H1 (cell line): ENCODE measurements at regions not wholly inside any gene's neighbourhood (a gene's known extent, or its start where the extent isn't known, plus 50 kb on each side); places are given as distances from the start of the nearest gene placed in this dataset.

Experiments used
- CTCF ChIA-PET: fragments of 300-600 bp; sonication (Branson Sonifier 250); formaldehyde crosslinking; loops from one replicate; lab custom pipeline; 2021; ENCODE audit not compliant: partially characterized antibody; lab: Charles Lee
- POLR2A ChIA-PET: fragments of 300-600 bp; sonication (Branson Sonifier 250); formaldehyde crosslinking; loops from one replicate; lab custom pipeline; 2021; ENCODE audit warnings: inconsistent platforms; ENCODE audit not compliant: partially characterized antibody; lab: Charles Lee
- DNase-seq, 2 experiments: peaks; one replicate each; pipeline versions ENCODE4 v3.0.0 to v3.0.0-alpha.2; 2010 to 2022; ENCODE audit warnings: low spot score in 2 of 2, low read depth in 1 of 2, mixed read lengths in 1 of 2
- FAIRE-seq: peaks from 2 replicates; lab custom pipeline; 2011; peaks lifted over from hg19 to GRCh38; lab: Jason Lieb, UNC
- H2AFZ ChIP-seq: 2 replicates; pipeline ENCODE4 v1.8.1; 2012; ENCODE audit warnings: low read length, inconsistent platforms
- H2AK5ac ChIP-seq: 2 replicates; pipeline ENCODE4 v1.6.1; 2013; ENCODE audit warnings: low read depth, low read length
- H2BK120ac ChIP-seq: replicated peaks from 2 replicates; pipeline ENCODE3; 2013; ENCODE audit warnings: low read depth, low read length, inconsistent platforms
- H2BK12ac ChIP-seq: 2 replicates; pipeline ENCODE4 v1.6.1; 2013; ENCODE audit warnings: low read depth, low read length
- H2BK15ac ChIP-seq: 2 replicates; pipeline ENCODE4 v1.6.1; 2013; ENCODE audit warnings: low read length
- H2BK20ac ChIP-seq: 2 replicates; pipeline ENCODE4 v1.6.1; 2013; ENCODE audit warnings: low read length
- H2BK5ac ChIP-seq: 2 replicates; pipeline ENCODE4 v1.6.1; 2013; ENCODE audit warnings: low read depth, low read length
- H3K14ac ChIP-seq: 2 replicates; pipeline ENCODE4 v1.6.1; 2013; ENCODE audit warnings: inconsistent platforms; ENCODE audit not compliant: insufficient read length
- H3K18ac ChIP-seq: 2 replicates; pipeline ENCODE4 v1.6.1; 2013; ENCODE audit warnings: low read length; ENCODE audit errors: extremely low read depth
- H3K23ac ChIP-seq: 2 replicates; pipeline ENCODE4 v1.6.1; 2013; ENCODE audit warnings: inconsistent platforms; ENCODE audit not compliant: insufficient read length
- H3K23me2 ChIP-seq: 2 replicates; pipeline ENCODE4 v1.6.1; 2013; ENCODE audit warnings: low read depth, low read length
- H3K27ac ChIP-seq: 2 replicates; pipeline ENCODE4 v1.6.1; 2011; ENCODE audit warnings: low read depth, low read length, inconsistent platforms
- H3K27me3 ChIP-seq, 4 experiments: replicated peaks in 1 of 4; 1 replicate in 1 of 4; 2 replicates in 3 of 4; pipeline versions ENCODE4 v1.6.1 to v1.8.1; 2011 to 2013; ENCODE audit warnings: low read length in 3 of 4, mild to moderate bottlenecking in 3 of 4, inconsistent platforms in 2 of 4, mixed read lengths in 2 of 4, moderate library complexity in 1 of 4; ENCODE audit not compliant: control insufficient read depth in 3 of 4, insufficient read depth in 3 of 4; ENCODE audit errors: extremely low read depth in 1 of 4
- H3K36me3 ChIP-seq, 4 experiments: 2 replicates each; pipeline versions ENCODE4 v1.6.1 to v1.8.1; 2011 to 2013; ENCODE audit warnings: mild to moderate bottlenecking in 4 of 4, low read length in 3 of 4, moderate library complexity in 2 of 4, control low read depth in 1 of 4, inconsistent platforms in 1 of 4; ENCODE audit not compliant: insufficient read depth in 4 of 4, control insufficient read depth in 2 of 4
- H3K4ac ChIP-seq: replicated peaks from 2 replicates; pipeline ENCODE3; 2013; ENCODE audit warnings: low read length, low read depth, mixed read lengths, inconsistent platforms; ENCODE audit not compliant: insufficient read length
- H3K4me1 ChIP-seq, 4 experiments: replicated peaks in 1 of 4; 1 replicate in 1 of 4; 2 replicates in 3 of 4; pipeline versions ENCODE4 v1.6.1 to v1.8.1; 2011 to 2013; ENCODE audit warnings: low read length in 3 of 4, inconsistent platforms in 2 of 4, mixed read lengths in 1 of 4; ENCODE audit not compliant: insufficient read depth in 4 of 4, control insufficient read depth in 3 of 4
- H3K4me2 ChIP-seq, 2 experiments: 2 replicates each; pipeline versions ENCODE4 v1.6.1 to v1.8.1; 2011 to 2013; ENCODE audit warnings: low read depth in 2 of 2, low read length in 2 of 2, control low read depth in 1 of 2, inconsistent platforms in 1 of 2, mild to moderate bottlenecking in 1 of 2; ENCODE audit not compliant: insufficient read depth in 1 of 2
- H3K4me3 ChIP-seq, 4 experiments: fragments of 200-600, 300-600 bp in 1 of 4; sonication (generic), shearing (Covaris generic), sonication (Bioruptor Twin) in 1 of 4; 2 replicates each; pipeline versions ENCODE4 v1.5.1 to v1.8.1; 2011 to 2016; ENCODE audit warnings: low read length in 4 of 4, low read depth in 3 of 4, control low read depth in 2 of 4, inconsistent platforms in 2 of 4, mild to moderate bottlenecking in 2 of 4, mixed read lengths in 1 of 4, moderate library complexity in 1 of 4; ENCODE audit not compliant: insufficient read depth in 2 of 4; ENCODE audit errors: extremely low read depth in 1 of 4
- H3K56ac ChIP-seq: replicated peaks from 2 replicates; pipeline ENCODE3; 2013; ENCODE audit warnings: low read depth, mild to moderate bottlenecking, mixed read lengths, low read length, inconsistent platforms; ENCODE audit not compliant: insufficient read length
- H3K79me1 ChIP-seq: 2 replicates; pipeline ENCODE4 v1.6.1; 2013; ENCODE audit warnings: low read depth, low read length, control low read depth
- H3K79me2 ChIP-seq, 2 experiments: 2 replicates each; pipeline versions ENCODE4 v1.6.1 to v1.8.1; 2012 to 2013; ENCODE audit warnings: low read length in 2 of 2, mild to moderate bottlenecking in 2 of 2, inconsistent platforms in 1 of 2; ENCODE audit not compliant: insufficient read depth in 2 of 2, control insufficient read depth in 1 of 2
- H3K9ac ChIP-seq, 4 experiments: replicated peaks in 1 of 4; 1 replicate in 1 of 4; 2 replicates in 3 of 4; pipeline versions ENCODE4 v1.6.1 to v1.8.1; 2011 to 2013; ENCODE audit warnings: low read depth in 3 of 4, low read length in 3 of 4, control low read depth in 2 of 4, mild to moderate bottlenecking in 2 of 4, moderate library complexity in 2 of 4, inconsistent platforms in 1 of 4; ENCODE audit errors: extremely low read depth in 1 of 4
- H3K9me3 ChIP-seq, 2 experiments: 2 replicates each; pipeline versions ENCODE4 v1.6.1 to v1.8.1; 2012 to 2013; ENCODE audit warnings: mild to moderate bottlenecking in 2 of 2, moderate library complexity in 2 of 2, control low read depth in 1 of 2, inconsistent platforms in 1 of 2, low read depth in 1 of 2, low read length in 1 of 2, mixed read lengths in 1 of 2; ENCODE audit not compliant: insufficient read depth in 2 of 2
- H4K20me1 ChIP-seq, 2 experiments: replicated peaks in 1 of 2; 2 replicates each; pipeline versions ENCODE3 to v1.8.1; 2011 to 2013; ENCODE audit warnings: inconsistent platforms in 2 of 2, low read length in 2 of 2, mild to moderate bottlenecking in 1 of 2; ENCODE audit not compliant: insufficient read depth in 2 of 2, control insufficient read depth in 1 of 2
- H4K5ac ChIP-seq: 2 replicates; pipeline ENCODE4 v1.6.1; 2013; ENCODE audit warnings: low read length, low read depth, mixed read lengths, inconsistent platforms; ENCODE audit not compliant: insufficient read length
- H4K8ac ChIP-seq: 2 replicates; pipeline ENCODE4 v1.8.0; 2013; ENCODE audit warnings: mild to moderate bottlenecking, moderate library complexity, low read length, inconsistent platforms; ENCODE audit not compliant: insufficient read depth; ENCODE audit errors: extremely low read depth
- H4K91ac ChIP-seq: replicated peaks from 2 replicates; pipeline ENCODE3; 2013; ENCODE audit warnings: low read length, mixed read lengths, inconsistent platforms; ENCODE audit not compliant: insufficient read length
- BACH1 ChIP-seq: IDR thresholded peaks from 2 replicates; pipeline ENCODE4 v1.6.1; 2012; ENCODE audit warnings: low read length, improper control_type of control experiment
- CBX5 ChIP-seq: fragments of 300-800, 300-1000 bp; sonication (generic); IDR thresholded peaks from 2 replicates; pipeline ENCODE4 v1.7.1; 2016; ENCODE audit warnings: antibody characterized with exemption, low read length, low read depth
- GABPA ChIP-seq: IDR thresholded peaks from 2 replicates; pipeline ENCODE4 v1.6.1; 2011; ENCODE audit warnings: mild to moderate bottlenecking, low read length, moderate library complexity, borderline replicate concordance; ENCODE audit not compliant: insufficient read depth
- HDAC2 ChIP-seq, 2 experiments: fragments of 300-600 bp in 1 of 2; sonication (generic) in 1 of 2; IDR thresholded peaks; 2 replicates each; pipeline ENCODE4 v1.6.1; 2011 to 2012; ENCODE audit warnings: low read depth in 2 of 2, low read length in 2 of 2, mild to moderate bottlenecking in 2 of 2, moderate library complexity in 2 of 2, borderline replicate concordance in 1 of 2, inconsistent platforms in 1 of 2
- JUN ChIP-seq: IDR thresholded peaks from 2 replicates; pipeline ENCODE4 v1.6.1; 2011; ENCODE audit warnings: low read depth, mild to moderate bottlenecking, improper control_type of control experiment, low read length
- JUND ChIP-seq: IDR thresholded peaks from 2 replicates; pipeline ENCODE4 v1.6.1; 2011; ENCODE audit warnings: mild to moderate bottlenecking, improper control_type of control experiment, low read length
- POLR2AphosphoS5 ChIP-seq: IDR thresholded peaks from 2 replicates; pipeline ENCODE4 v1.6.1; 2011; ENCODE audit warnings: low read depth, low read length
- SP4 ChIP-seq: IDR thresholded peaks from 2 replicates; pipeline ENCODE4 v1.6.1; 2012; ENCODE audit warnings: low read length, inconsistent platforms
- TBP ChIP-seq: IDR thresholded peaks from 2 replicates; pipeline ENCODE4 v1.6.1; 2011; ENCODE audit warnings: low read depth, low read length, improper control_type of control experiment
- TCF12 ChIP-seq: IDR thresholded peaks from 2 replicates; pipeline ENCODE4 v1.6.1; 2011; ENCODE audit warnings: low read depth, mild to moderate bottlenecking, low read length
- WGBS, 2 experiments: shearing (Covaris generic) in 1 of 2; methylation state at CpG; one replicate each; pipeline versions ENCODE4 v1.1.6 to v1.1.7; 2013 to 2015; ENCODE audit warnings: low lambda C conversion rate in 2 of 2, mixed read lengths in 2 of 2, inconsistent platforms in 1 of 2, low coverage in 1 of 2, missing lambda C conversion rate in 1 of 2; ENCODE audit not compliant: insufficient replicate concordance in 2 of 2, insufficient coverage in 1 of 2, insufficient read length in 1 of 2; ENCODE audit errors: extremely low coverage in 1 of 2, missing lambda C conversion rate in 1 of 2; 5-methylcytosine and 5-hydroxymethylcytosine counted together
- TF ChIP-seq, protein P1 (sequence below): IDR thresholded peaks from 2 replicates; pipeline ENCODE4 v1.6.1; 2012; ENCODE audit warnings: low read length, inconsistent platforms

DNA sequence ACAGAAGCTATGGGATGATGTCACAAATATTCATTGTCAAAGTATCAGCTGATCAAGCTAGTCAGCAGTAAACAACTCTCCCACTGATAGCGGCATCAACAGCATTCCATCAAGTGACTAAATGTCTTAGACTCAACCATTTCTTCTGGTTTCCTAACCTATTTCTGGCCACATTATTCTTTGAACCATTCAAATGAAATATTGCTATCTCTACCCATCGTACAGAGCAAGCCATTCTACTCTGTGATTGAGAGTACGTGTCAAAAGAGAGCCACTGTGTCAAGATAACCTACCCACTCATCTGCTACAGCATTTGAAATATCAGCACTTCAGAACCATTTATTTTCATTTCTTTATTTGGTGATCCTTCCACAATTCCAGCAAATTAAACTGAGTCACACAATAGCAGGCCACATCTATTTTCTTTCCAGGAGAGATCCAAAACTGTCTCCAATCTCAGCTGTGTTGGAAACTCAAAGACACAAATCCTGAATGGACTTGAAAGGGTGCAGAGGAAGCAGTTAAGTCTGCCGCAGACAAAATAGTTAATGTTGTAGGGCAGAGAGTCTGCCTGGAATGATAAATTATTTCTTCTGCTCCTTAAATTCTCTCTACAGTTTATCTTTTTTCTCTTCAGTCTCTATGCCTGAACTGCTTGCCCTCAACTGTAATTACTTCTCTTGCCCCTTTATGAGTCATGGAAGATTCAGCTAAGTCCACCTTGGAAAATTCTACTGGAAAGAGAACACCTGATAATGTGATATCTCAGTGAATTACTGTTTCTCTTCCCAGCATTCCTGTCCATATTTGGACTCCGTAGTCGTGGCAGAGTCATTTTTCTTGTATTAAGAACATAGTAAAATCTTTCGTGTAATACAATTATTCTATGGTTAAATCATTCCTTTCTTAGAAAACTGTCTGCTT, 364.8 kb downstream of the PDGFC start:
- no peak overlapping the region for H3K56ac ChIP-seq
- H3K27me3 ChIP-seq: no peaks in the 10 kb centered on the region
- no peak overlapping the region for H3K14ac ChIP-seq
- no peak overlapping the region for H3K4me3 ChIP-seq
- no peak overlapping the region for H3K9ac ChIP-seq
- no peak overlapping the region for H2BK5ac ChIP-seq
- H4K5ac ChIP-seq: no peak overlapping the region
- no peak overlapping the region for H3K23ac ChIP-seq
- H3K18ac ChIP-seq: no peak overlapping the region
- 86% methylated on average over 7 of the region's 7 CpGs; no CpG with 5 or more reads in 1 of the 2 experiments for WGBS, 2 experiments
- H2AK5ac ChIP-seq: no peak overlapping the region
- no peak overlapping the region for H4K8ac ChIP-seq
- no peaks in the 10 kb centered on the region for H3K79me1 ChIP-seq
- no peaks in the 10 kb centered on the region for H3K36me3 ChIP-seq
- H2BK12ac ChIP-seq: no peak overlapping the region
- no peak for FAIRE-seq
- no peak overlapping the region for H4K91ac ChIP-seq
- no peak overlapping the region for H3K27ac ChIP-seq
- no peaks in the 10 kb centered on the region for H3K4me1 ChIP-seq
- H3K23me2 ChIP-seq: no peaks in the 10 kb centered on the region
- no peak overlapping the region for H2BK120ac ChIP-seq
- no peak overlapping the region for H2BK15ac ChIP-seq
- no peaks in the 10 kb centered on the region for H3K79me2 ChIP-seq
- POLR2A ChIA-PET: no interaction called here
- H2AFZ ChIP-seq: no peak overlapping the region
- H4K20me1 ChIP-seq: no peaks in the 10 kb centered on the region
- no peak for DNase-seq
- H3K4ac ChIP-seq: no peak overlapping the region
- CTCF ChIA-PET: interaction anchor here (0.8 to 1.2 kb wide), 2 partner anchors 10 to 13 kb away, joined by 3 read pairs; no protein-coding TSS in a partner anchor
- TF ChIP-seq TBP (no peak), JUND (no peak), POLR2AphosphoS5 (no peak), GABPA (no peak), JUN (no peak), BACH1 (no peak), SP4 (no peak), TCF12 (no peak), HDAC2 (IDR thresholded peaks at IDR 0.05; ENCODE audit: borderline replicate concordance in 1 of 2, low read depth in 2 of 2, low read length in 2 of 2) (no peak), CBX5 (no peak)
- TF ChIP-seq, protein P1, sequence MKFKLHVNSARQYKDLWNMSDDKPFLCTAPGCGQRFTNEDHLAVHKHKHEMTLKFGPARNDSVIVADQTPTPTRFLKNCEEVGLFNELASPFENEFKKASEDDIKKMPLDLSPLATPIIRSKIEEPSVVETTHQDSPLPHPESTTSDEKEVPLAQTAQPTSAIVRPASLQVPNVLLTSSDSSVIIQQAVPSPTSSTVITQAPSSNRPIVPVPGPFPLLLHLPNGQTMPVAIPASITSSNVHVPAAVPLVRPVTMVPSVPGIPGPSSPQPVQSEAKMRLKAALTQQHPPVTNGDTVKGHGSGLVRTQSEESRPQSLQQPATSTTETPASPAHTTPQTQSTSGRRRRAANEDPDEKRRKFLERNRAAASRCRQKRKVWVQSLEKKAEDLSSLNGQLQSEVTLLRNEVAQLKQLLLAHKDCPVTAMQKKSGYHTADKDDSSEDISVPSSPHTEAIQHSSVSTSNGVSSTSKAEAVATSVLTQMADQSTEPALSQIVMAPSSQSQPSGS: no peak
- no peaks in the 10 kb centered on the region for H3K9me3 ChIP-seq
- no peak overlapping the region for H3K4me2 ChIP-seq
- H2BK20ac ChIP-seq: no peak overlapping the region
